SH-SY5Y (cell line): ENCODE measurements at regions not wholly inside any gene's neighbourhood (a gene's known extent, or its start where the extent isn't known, plus 50 kb on each side); places are given as distances from the start of the nearest gene placed in this dataset.

Experiments used
- GATA2 ChIP-seq: IDR thresholded peaks from 2 replicates; pipeline ENCODE4 v1.6.1; 2011; ENCODE audit warnings: mild to moderate bottlenecking, low read depth, low read length
- GATA3 ChIP-seq: IDR thresholded peaks from 2 replicates; pipeline ENCODE4 v1.6.1; 2011; ENCODE audit warnings: low read depth, mild to moderate bottlenecking, low read length, moderate library complexity

DNA sequence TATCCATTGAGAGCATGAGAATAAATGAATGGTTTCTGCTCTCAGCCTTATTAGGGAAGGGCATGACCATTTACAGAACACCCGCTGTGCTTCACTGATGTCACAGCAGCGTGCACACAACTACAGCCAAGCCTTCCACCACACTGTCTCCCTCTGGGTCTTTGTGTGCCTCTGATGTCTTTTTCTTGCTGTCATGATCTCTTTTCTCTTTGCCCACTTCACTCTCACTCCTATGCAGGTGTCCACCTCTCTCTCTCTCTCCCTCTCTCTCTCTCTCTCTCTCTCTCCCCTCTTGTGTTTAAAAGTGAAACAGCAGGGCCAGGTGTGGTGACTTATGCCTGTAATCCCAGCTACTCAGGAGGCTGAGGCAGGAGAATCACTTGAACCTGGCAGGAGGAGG, 232.5 kb upstream of the JUN start:
- no peak for TF ChIP-seq GATA2
- TF ChIP-seq GATA3: no peak
